ENCODE measurements at regions not wholly inside any gene's neighbourhood (a gene's known extent, or its start where the extent isn't known, plus 50 kb on each side); places are given as distances from the start of the nearest gene placed in this dataset.

GRCh38 chr1:208807446-208808127, 563.4 kb upstream of the PLXNA2 start:
- no peaks in the 10 kb centered on the region for H3K9me3 ChIP-seq (ENCODE audit: severe bottlenecking)
- ATAC-seq (ENCODE audit: low read depth) (peak; percentile 89), DNase-seq (ENCODE audit: low spot score) (no peak)
- no peaks in the 10 kb centered on the region for H3K36me3 ChIP-seq (ENCODE audit: low read depth)
- H3K4me3 ChIP-seq (ENCODE audit: severe bottlenecking): no peak overlapping the region
- H3K27ac ChIP-seq (ENCODE audit: poor library complexity, severe bottlenecking): peak overlapping the region; percentile 55
- no peaks in the 10 kb centered on the region for H3K27me3 ChIP-seq (ENCODE audit: insufficient read depth, poor library complexity, severe bottlenecking)
- TF ChIP-seq CTCF (IDR thresholded peaks at IDR 0.05; ENCODE audit: poor library complexity, severe bottlenecking): no peak
- peaks cover 16% of the 10 kb centered on the region for H3K4me1 ChIP-seq (ENCODE audit: insufficient read depth, poor library complexity, severe bottlenecking)

- DNase-seq (ENCODE audit: low spot score) (no peak), ATAC-seq (ENCODE audit: low read depth) (peak; percentile 46; the same call in 1 of the 3 replicates)
- H3K36me3 ChIP-seq (ENCODE audit: low read depth): no peaks in the 10 kb centered on the region
- no peak for TF ChIP-seq CTCF (IDR thresholded peaks at IDR 0.05; ENCODE audit: poor library complexity, severe bottlenecking)
- no peaks in the 10 kb centered on the region for H3K27me3 ChIP-seq (ENCODE audit: insufficient read depth, poor library complexity, severe bottlenecking)
- H3K27ac ChIP-seq (ENCODE audit: poor library complexity, severe bottlenecking): peak overlapping the region; percentile 55
- H3K9me3 ChIP-seq (ENCODE audit: severe bottlenecking): no peaks in the 10 kb centered on the region
- H3K4me3 ChIP-seq (ENCODE audit: severe bottlenecking): no peak overlapping the region
- peaks cover 16% of the 10 kb centered on the region for H3K4me1 ChIP-seq (ENCODE audit: insufficient read depth, poor library complexity, severe bottlenecking)
Observed at GRCh38 chr1:208808301-208808700, 564.1 kb upstream of the PLXNA2 start.

GRCh38 chr1:208809876-208810275, 565.7 kb upstream of the PLXNA2 start:
- TF ChIP-seq CTCF (IDR thresholded peaks at IDR 0.05; ENCODE audit: poor library complexity, severe bottlenecking): no peak
- H3K27ac ChIP-seq (ENCODE audit: poor library complexity, severe bottlenecking): no peak overlapping the region
- no peaks in the 10 kb centered on the region for H3K9me3 ChIP-seq (ENCODE audit: severe bottlenecking)
- H3K36me3 ChIP-seq (ENCODE audit: low read depth): no peaks in the 10 kb centered on the region
- ATAC-seq (ENCODE audit: low read depth): no peak
- H3K4me3 ChIP-seq (ENCODE audit: severe bottlenecking): no peak overlapping the region
- peaks cover 16% of the 10 kb centered on the region for H3K4me1 ChIP-seq (ENCODE audit: insufficient read depth, poor library complexity, severe bottlenecking)
- no peaks in the 10 kb centered on the region for H3K27me3 ChIP-seq (ENCODE audit: insufficient read depth, poor library complexity, severe bottlenecking)
- DNase-seq (ENCODE audit: low spot score): no peak

GRCh38 chr1:208818770-208819445, 574.7 kb upstream of the PLXNA2 start:
- no peak overlapping the region for H3K4me3 ChIP-seq (ENCODE audit: severe bottlenecking)
- no peaks in the 10 kb centered on the region for H3K36me3 ChIP-seq (ENCODE audit: low read depth)
- no peak for ATAC-seq (ENCODE audit: low read depth)
- H3K27me3 ChIP-seq (ENCODE audit: insufficient read depth, poor library complexity, severe bottlenecking): no peaks in the 10 kb centered on the region
- no peaks in the 10 kb centered on the region for H3K9me3 ChIP-seq (ENCODE audit: severe bottlenecking)
- no peak for TF ChIP-seq CTCF (IDR thresholded peaks at IDR 0.05; ENCODE audit: poor library complexity, severe bottlenecking)
- no peaks in the 10 kb centered on the region for H3K4me1 ChIP-seq (ENCODE audit: insufficient read depth, poor library complexity, severe bottlenecking)
- DNase-seq (ENCODE audit: low spot score): no peak
- H3K27ac ChIP-seq (ENCODE audit: poor library complexity, severe bottlenecking): no peak overlapping the region

Data from RWPE2 (cell line).